ENCODE measurements at regions not wholly inside any gene's neighbourhood (a gene's known extent, or its start where the extent isn't known, plus 50 kb on each side); places are given as distances from the start of the nearest gene placed in this dataset.

DNA sequence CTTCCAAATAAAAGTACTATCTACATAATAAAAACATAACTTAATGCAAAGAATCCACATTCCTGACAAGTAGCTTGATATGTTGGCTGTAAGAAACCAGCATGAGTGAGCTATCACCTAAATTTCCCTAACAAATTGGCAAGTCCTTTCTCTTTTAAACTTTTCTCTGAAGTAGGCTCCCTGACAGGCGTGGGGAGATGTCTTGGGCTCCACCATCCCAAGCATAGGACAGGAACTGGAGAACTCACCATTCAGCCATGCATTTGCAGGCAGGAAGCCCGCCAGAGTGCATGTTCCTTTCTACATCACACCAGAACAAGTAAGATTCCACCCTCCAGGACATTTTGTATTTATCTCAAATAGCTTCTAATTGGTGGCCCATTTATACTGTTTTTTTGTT is 921.9 kb upstream of the CELF4 start:
- no peak for DNase-seq (ENCODE audit: extremely low read depth in 1 of 11, low read depth in 9 of 11, low spot score in 4 of 11)

GRCh38 chr18:38483326-38483725 is 917.7 kb upstream of the CELF4 start:
- no peak for DNase-seq (ENCODE audit: extremely low read depth in 1 of 11, low read depth in 9 of 11, low spot score in 4 of 11)

GRCh38 chr18:38481576-38481975 is 916.0 kb upstream of the CELF4 start:
- no peak for DNase-seq (ENCODE audit: extremely low read depth in 1 of 11, low read depth in 9 of 11, low spot score in 4 of 11)

GRCh38 chr18:38475686-38476085 is 910.1 kb upstream of the CELF4 start:
- DNase-seq (ENCODE audit: extremely low read depth in 1 of 11, low read depth in 9 of 11, low spot score in 4 of 11): no peak

GRCh38 chr18:38473535-38473934 is 907.9 kb upstream of the CELF4 start:
- DNase-seq (ENCODE audit: extremely low read depth in 1 of 11, low read depth in 9 of 11, low spot score in 4 of 11): no peak

DNA sequence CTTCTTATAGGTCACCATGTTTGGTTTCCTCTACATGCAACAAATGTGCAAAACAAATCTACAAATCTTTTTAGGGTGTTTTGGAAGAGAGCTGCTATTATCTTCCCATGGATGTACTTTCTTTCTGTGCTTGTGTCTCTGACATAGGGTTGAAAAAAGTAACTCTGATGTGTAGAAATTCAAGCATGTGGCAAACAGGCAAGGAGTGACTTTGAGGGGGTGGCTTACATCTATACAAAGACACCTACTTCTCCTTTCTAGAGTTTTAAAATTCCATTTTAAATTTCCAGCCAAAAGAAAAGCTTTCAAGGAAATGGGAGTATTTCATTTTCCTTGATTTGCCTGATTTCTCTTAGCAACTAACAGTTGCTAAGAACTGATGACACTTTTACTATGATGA is 904.8 kb upstream of the CELF4 start:
- no peak for DNase-seq (ENCODE audit: extremely low read depth in 1 of 11, low read depth in 9 of 11, low spot score in 4 of 11)

DNA sequence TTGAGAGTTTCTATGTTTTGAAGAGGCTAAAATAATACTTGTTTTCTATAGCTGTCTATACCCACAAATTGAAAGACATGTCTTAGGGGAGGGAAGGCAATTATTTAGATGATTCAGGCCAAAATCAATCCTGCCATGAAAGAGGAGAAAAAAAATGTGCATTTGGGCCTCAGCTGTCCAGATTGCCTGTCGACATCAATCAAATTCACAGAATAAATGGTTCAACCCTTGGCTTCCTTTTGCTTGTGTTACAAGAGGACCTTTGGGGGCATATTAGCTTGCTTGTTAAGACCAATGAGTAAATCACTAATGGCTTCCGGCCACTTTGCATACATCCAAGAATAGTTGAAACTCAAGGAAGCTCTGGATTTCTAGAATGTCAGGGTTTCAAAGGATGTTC is 900.8 kb upstream of the CELF4 start:
- no peak for DNase-seq (ENCODE audit: extremely low read depth in 1 of 11, low read depth in 9 of 11, low spot score in 4 of 11)

DNA sequence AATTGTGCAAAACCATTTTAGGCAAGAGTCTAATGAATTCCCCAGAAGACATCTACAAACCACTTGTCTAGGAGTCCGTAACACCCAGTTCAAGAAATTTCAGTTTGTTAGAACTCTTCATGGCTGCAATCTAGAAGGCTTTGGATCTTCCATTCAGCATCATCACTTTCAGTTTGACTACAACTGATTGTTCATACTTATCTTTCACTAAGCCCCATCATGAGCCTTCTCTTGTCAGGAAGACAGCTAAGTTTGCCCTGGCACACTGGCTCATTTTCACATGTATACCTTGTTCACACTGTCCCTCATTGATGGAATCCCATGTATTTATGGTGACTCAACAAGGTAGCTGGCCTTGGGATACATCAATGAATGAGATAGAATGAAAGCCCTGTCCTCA is 898.4 kb upstream of the CELF4 start:
- no peak for DNase-seq (ENCODE audit: extremely low read depth in 1 of 11, low read depth in 9 of 11, low spot score in 4 of 11)

DNA sequence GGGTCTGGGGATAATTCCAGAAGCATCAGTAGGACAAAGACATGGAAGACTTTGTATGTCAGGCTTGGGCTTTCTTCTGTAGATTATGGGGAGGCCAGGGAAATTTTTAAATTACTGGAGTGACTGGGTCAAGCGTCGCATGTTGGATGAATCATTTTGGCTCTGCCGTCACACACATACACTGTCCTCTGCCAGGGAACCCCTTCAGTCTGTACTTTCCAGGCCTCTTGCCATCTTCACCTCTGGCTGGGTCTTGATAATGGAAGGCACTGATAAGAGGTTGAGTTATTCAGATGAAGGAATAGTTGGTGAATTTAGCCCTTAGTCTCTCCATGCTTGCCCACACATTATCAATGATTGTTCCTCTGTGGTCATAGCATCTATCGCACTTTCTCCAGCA is 895.1 kb upstream of the CELF4 start:
- DNase-seq (ENCODE audit: extremely low read depth in 1 of 11, low read depth in 9 of 11, low spot score in 4 of 11): no peak

- peak in 9 of 11 donors; percentile 1 to 42 (median 13) for DNase-seq (ENCODE audit: extremely low read depth in 1 of 11, low read depth in 9 of 11, low spot score in 4 of 11)
Measured at GRCh38 chr18:38459131-38459994, 893.8 kb upstream of the CELF4 start.

DNA sequence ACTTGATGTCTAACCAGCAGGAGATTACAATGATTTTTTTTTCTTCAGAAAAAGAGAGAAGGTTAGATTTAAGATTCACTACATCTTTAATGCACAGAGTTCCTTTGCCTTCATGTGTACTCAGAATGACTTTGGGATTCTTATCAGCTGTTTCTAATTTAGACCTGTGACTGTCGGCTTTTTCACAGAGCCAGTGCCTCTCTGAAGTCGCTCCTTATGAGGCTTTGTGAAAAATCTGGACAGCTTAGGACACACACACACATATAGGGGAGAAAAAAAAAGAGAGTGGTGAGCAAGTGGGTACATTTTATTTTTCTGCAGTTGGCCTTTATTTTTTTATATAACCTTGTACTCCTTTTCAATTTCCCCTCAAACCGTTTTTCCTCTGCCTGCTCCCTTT is 893.1 kb upstream of the CELF4 start:
- DNase-seq (ENCODE audit: extremely low read depth in 1 of 11, low read depth in 9 of 11, low spot score in 4 of 11): no peak

DNA sequence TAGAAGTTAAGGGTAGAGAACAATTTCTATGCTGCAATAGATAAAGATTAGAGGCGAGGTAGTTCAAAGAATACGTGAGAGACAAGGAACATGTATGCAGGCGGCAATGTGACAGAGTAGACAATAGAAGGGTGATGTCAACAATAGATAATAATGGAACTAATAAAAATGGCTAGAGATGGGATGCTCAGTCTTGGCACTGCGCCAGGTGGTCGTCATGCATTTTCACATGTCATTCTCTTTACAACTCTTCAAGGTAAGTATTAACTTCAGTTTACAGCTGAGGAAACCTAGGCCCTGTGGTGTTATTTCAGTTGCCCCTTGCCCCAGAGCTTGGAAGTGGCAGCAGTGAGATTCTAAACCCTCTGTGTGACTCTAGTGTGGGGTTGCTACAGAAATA is 890.7 kb upstream of the CELF4 start:
- no peak for DNase-seq (ENCODE audit: extremely low read depth in 1 of 11, low read depth in 9 of 11, low spot score in 4 of 11)

GRCh38 chr18:38454764-38455469 is 889.3 kb upstream of the CELF4 start:
- DNase-seq (ENCODE audit: extremely low read depth in 1 of 11, low read depth in 9 of 11, low spot score in 4 of 11): no peak

- DNase-seq (ENCODE audit: extremely low read depth in 1 of 11, low read depth in 9 of 11, low spot score in 4 of 11): no peak
Measured at GRCh38 chr18:38453880-38454279, 888.3 kb upstream of the CELF4 start.

- DNase-seq (ENCODE audit: extremely low read depth in 1 of 11, low read depth in 9 of 11, low spot score in 4 of 11): no peak
Measured at GRCh38 chr18:38450876-38451275, 885.3 kb upstream of the CELF4 start.

DNA sequence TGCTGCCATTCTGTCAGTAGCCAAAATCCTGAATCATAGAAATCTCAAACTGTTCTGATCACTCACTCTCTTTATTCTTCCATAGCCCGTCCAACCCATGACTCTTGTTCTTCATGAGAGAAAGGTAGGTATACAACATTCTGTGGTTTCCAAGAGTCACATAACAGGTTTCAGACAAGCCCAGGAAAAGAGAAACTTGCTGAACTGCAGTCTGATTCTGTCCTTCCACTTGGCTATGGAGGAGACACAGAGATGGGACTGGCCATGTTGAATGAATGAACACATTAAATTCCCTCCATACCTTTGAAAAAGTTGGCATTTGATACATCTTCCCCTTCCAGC is 880.2 kb upstream of the CELF4 start:
- no peak for DNase-seq (ENCODE audit: extremely low read depth in 1 of 11, low read depth in 9 of 11, low spot score in 4 of 11)

DNA sequence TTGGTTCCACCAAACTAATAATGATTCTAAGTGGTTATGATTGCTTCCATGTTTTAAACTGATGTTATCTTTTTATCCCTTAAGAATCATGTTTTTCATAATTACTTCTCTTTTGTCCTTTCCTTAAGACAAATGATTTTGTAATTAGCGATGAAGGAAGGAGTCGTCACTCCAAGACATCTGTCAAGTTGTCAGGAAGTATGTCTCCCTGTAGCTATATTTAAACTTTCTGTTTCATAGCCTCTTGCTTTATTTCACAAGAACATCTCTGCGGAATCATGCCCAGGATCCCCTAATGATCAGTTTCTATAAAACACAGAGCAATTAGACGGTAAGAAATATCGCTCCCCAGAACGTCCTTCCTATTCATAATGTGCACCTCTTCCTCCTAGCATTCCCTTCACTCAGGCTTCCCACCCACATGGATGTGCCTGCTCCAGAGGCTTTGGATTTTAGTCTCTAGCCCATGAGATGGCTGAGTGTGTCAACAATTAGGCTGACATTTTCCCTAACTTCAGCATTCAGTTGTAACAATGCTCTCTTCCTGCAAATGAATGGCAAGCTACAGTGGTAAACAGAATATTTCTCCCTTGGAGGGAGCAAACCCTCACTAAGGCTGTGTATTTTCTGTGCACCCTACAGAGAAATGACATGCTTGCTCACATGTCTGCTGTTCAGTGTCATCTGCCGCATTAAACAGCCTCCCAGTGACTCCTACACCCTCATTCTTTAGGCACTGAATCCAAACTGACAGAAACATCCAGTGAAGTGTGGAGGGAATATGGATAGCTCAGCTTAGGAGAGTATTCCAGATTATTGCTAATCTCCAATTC is 879.6 kb upstream of the CELF4 start:
- DNase-seq (ENCODE audit: extremely low read depth in 1 of 11, low read depth in 9 of 11, low spot score in 4 of 11): no peak

- no peak for DNase-seq (ENCODE audit: extremely low read depth in 1 of 11, low read depth in 9 of 11, low spot score in 4 of 11)
Measured at GRCh38 chr18:38427736-38428135, 862.1 kb upstream of the CELF4 start.

DNA sequence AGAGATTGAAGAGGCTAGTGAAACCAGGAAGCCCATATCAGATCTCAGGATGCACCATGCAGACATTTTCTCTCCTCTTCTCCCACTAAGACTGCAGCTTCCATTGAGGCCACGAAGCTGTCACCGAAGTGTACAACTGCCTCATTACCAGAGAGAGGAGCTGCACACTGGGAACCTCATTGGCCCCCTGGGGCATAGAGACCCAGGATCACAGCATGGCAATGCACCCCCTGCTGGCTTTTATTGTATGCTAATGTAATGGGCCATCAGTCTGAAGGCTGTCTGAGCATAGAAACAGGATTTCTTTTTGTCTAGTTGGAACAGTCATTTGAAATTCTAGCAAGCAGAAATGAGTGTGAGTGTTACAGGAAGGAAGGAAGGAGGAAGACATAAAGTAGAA is 861.6 kb upstream of the CELF4 start:
- no peak for DNase-seq (ENCODE audit: extremely low read depth in 1 of 11, low read depth in 9 of 11, low spot score in 4 of 11)
